Inferior parietal cortex (tissue), 1 donor: ENCODE measurements at regions not wholly inside any gene's neighbourhood (a gene's known extent, or its start where the extent isn't known, plus 50 kb on each side); places are given as distances from the start of the nearest gene placed in this dataset.

Experiments used
- DNase-seq: peaks from one replicate; pipeline ENCODE4 v3.0.0-alpha.2; 2016; ENCODE audit errors: extremely low spot score

DNA sequence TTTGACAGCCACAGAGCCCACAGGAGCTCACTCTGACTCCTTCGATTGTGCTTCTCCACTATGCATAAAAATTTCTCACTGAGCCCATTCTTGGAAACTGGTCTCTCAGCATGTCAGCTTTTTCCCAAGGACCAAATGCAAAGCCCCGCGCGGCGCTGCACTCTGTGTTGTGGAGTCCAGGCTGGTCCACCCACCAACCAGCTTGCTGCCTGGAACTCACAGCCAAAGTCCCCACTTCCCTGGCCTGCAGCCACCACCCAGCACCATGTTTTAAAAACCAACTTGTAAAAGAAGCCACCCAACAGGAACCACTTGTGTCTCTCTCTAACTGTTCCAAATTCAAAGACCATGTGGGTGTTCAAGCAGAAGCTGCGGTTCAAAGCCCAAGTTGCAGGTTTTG is 124.4 kb downstream of the SPATA19 start:
- peak; percentile 36 for DNase-seq

DNA sequence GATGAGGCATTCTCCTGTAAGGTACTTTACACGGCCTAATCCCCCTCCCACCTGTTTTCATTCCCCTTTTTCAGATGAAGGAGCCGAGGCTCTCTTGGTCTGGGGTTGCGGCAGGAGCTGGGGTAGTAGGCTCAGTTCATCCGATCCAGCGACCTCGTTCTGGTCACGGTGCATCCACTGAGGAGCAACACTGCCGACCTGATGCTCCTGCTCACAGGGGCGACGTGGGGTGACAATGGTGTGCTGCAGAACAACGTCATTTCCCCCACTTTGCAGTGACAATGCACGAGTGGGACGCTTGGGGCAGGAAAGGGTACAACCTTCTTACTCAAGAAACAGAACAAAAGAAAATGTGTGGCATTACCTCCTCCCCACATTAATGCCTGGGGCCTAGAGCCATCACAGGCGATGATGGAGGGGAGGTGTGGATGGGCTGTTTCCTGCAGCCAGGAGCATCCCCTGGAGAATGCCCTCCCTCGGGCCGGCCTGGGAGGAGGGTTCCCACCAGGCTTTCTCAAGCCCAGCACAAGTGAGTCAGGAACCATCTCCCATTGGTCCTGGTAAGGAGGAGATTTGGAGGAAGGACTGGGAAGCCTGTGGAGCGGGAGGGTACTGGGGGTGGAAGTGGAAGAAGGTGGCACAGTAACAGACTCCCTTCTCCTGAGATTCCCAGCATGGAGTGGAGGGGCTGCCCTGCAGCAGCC is 125.6 kb downstream of the SPATA19 start:
- DNase-seq, result no peak

DNA sequence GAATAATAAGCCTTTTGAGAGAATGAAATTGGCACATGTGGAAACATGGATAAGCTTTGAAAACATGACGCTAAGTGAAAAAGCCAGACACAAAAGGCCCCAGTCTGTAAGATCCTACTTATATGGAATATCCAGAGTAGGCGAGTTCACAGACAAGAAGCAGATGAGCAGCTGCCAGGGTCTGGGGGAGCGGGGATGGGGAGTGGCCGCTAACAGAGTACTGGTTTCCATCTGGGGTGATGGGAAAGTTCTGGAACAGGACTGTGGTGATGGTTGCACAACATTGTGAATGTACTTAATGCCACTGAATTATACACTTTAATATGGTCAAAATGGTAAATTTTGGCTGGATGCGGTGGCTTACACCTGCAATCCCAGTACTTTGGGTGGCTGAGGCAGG is 126.5 kb downstream of the SPATA19 start:
- no peak for DNase-seq

DNA sequence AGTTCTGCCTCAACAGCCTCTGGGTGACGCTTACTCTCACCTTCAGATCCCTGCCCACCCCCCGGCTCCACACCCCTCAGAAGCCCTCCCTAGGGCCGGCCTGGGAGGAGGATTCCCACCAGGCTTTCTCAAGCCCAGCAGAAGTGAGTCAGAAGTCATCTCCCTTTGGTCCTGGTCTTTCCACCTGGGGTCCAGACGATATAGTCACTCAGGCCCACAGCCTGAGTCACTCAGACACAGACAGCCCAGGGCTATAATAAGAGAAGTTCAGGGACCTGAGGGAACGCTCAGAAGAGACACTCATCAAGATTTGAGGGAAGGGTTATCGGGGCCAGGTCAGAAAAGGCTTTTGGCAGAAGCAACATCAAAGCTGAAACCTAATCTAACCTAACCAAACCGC is 127.1 kb downstream of the SPATA19 start:
- DNase-seq, result no peak

DNA sequence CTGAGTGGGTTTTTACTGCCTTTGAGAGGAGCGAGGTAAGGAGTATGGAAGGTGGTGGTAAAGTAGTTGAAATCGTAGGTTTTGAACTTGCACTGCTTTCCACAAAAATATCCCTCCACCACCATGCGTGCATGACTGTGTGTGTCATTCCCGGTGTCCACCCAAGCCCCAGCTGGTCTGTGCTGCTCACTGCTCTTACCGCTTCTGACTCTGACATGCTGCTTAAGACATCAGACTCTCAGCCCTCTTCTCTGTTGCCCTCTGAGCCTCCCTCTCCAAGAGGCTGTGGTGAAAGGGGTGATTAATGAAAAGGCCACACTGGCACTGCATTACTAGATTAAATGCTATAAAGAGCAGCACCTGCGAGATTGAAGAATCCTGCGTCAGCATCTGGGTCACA is 128.7 kb downstream of the SPATA19 start:
- DNase-seq, result no peak

DNA sequence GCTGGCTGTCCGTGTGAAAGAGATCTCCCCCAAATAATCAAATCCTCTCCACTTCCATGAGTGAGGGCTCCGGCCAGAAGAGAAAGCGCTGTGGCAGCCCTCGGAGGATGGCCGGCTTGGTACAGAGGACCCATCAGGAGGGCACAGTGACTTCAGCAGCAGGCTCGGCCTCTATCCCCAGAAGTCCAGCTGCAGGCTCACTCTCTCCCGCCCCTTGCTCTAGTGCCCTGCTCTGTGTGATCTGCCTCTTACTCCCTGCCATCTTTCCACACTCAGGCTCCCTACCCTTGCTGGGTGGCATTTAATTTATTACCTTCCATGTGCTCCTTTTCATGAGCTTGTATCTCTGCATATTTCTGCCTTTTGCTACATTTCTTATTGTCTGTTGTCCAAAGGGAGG is 129.7 kb downstream of the SPATA19 start:
- DNase-seq, result no peak

DNA sequence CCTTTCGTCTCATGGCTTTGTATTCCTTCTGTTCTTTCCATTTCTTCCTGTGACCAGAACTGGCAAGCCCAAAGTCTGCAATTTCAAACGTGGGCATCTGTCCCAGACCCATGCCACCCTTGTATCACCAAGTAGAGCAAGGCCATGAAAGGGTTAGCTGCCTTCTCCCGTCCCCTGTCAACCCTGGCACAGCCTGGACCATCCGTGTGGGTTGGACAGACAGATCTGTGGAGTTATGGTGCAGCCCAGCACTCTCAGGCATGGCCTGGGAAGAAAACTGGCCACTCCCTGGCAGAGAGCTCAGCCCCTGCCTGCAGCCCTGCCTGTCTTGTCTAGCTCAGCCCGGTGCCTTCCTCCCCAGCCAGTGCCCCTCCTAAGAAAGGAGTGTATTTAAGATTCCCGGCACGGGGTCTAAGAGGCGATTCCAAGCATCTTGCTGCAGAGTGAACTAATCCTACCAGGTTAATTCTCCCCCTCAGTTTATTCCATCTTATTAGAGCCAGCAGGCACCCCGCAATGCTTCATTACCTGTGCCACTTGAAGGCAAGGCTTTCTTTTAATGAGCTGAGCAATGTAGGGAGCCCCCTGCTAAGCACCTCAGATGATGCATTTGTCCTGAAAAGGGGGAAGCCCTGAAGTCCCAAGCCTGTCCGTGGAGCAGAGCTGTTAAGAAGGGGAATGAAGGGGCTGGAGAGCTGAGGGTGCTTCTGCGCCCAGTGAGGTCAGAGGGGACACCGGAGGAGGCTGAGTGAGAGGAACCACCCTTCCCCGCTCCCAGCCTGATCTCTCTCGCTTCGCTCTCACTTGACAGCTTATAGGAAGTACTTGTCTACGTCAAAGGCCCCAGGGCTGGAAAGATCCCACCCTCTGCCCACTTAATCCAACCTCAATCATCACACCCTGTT is 130.6 kb downstream of the SPATA19 start:
- DNase-seq, result no peak

DNA sequence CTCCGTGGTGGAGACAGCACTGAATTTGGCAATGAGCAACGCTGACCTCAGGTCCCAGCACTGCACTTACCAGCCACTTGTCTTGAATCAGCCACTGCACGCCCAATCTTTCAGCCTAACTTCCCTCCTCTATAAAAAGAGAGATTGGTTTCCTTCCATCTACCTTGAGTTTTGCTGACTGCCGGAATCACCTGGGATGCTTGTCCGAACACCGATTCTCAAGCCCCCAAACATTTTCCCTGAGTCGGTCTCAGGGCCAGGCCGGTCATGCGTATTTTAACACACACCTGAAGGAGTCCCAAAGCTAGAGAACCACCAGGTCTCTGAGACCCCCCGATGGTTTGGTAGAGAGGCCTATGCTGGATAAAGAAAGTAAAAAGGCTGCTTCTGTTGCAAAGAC is 131.5 kb downstream of the SPATA19 start:
- DNase-seq, result no peak

DNA sequence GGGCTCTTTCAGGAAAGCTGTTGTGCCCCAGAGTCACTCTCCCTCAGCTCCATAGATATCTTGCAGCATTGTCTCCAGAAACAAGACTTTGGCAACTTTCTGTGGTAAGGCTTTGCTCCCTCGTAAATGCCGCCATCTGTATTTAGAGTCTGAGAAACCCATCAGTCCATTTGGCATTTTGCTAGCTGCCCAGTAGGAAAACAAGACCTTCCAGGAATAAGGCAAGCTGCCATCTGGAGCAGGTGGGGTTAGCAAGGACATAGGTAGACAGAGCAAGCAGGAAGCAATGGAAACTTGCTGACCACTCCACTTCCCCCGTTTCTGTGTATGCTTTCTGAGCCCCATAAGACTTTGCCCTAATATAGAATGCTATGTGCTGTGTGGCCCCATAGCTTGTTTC is 131.9 kb downstream of the SPATA19 start:
- no peak for DNase-seq

DNA sequence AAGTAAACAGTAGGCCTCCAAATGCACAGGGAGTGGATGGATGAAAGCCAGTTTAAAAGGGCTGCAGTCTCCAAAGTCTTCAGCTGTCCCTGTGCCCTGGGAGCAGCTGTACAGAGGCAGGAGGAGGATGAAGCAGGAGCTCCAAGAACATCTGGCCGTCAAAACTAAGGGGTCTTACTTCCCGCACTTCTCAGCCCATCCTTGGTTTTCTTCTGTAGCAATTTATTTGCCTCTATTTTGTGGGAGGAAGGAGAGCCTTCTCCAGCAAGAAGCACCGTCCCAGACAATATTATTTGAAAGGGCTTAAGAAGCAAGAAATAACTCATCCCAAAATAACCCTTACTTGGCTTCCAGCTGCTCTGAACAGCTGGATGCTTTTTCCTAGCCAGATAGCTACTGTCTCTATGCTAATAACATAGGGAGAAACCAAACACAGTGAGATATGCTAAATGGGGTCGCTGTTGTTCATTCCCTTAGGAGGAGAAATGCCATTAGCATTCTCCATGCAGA is 133.2 kb downstream of the SPATA19 start:
- no peak for DNase-seq

DNA sequence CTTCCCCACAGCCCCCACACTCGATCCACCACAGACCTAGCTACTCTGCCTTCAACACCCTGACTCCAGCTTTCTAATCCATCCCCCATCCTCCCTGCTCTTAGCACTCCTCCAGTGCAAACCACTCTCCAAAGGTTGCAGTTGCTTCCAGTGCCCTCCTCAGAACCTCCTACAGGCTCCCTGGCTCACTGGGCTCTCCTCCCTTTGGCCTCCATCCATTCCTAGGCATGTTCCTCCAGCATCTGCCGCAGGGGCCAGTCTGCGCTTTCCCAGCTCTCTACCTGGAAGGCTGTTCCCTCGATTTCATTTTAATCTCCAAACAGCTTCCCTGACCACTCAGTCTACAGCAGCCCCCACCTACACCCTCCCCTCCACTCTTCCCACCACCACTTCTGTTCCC is 133.8 kb downstream of the SPATA19 start:
- DNase-seq, result no peak

DNA sequence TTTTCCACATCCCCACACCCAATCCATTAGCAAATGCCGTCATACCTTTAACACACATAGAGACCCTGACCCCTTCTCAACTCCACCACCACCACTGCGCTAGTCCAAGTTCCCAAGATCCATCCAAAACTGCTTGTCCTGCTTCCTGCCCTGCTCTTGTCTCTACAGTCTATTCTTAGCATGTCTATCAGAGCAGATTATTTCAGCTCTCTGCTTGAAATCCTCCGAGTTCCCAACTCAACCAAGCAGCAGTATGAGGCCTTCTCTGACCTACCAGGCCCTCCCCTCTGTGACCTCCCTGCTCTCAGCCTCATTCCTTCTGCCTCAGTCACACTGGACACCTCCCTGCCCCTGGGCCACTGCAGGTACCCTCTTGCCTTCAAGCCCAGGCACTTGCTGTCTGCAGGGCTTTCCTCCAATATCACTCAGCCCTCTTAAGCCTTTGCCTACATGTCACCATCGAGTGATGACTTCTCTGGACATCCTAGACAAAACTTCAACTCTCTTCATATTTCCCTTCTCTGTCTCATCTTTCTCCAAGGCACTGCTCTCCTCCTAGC is 134.6 kb downstream of the SPATA19 start:
- DNase-seq, result no peak

DNA sequence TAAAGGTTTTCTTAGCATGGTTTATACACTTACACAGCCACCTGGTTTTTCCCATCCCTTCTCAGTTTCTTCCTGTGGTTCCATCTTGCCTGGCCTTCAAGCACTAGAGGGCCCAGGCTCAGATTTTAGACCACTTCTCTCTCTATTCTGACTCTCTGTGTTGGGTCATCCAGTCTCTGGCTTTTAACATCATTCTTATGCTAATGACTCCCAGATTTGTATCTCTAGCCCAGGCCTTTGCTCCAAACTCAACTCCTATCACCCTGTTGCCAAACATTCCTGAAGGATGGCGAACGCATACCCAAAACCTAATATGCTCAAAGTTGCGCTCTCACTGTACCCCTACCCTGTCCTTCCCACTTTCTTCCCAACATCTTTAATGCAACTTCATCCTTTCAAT is 135.1 kb downstream of the SPATA19 start:
- DNase-seq, result no peak

DNA sequence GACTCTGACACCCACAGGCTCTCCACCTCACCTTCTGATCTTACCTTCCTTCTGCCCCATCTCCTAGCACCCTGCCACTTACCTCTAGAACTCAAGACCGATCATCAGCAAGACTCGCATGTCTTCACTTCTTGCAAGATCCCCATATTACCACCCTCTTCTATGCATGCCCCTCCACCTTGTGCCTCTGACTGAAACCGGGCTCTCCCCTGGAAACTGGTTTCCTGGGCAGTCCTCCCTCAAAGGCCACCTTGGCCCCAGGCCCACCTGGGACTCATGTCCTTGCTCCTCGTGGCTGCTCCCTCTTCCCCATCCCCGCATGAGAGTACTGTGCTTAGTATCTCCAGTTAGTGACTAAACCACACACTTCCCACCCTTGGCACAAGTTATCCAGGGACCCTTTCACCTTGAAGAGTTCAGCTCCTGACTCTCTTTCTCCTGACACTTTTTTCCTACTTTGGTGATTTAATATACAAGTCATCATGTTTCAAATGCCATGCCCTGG is 136.7 kb downstream of the SPATA19 start:
- no peak for DNase-seq

DNA sequence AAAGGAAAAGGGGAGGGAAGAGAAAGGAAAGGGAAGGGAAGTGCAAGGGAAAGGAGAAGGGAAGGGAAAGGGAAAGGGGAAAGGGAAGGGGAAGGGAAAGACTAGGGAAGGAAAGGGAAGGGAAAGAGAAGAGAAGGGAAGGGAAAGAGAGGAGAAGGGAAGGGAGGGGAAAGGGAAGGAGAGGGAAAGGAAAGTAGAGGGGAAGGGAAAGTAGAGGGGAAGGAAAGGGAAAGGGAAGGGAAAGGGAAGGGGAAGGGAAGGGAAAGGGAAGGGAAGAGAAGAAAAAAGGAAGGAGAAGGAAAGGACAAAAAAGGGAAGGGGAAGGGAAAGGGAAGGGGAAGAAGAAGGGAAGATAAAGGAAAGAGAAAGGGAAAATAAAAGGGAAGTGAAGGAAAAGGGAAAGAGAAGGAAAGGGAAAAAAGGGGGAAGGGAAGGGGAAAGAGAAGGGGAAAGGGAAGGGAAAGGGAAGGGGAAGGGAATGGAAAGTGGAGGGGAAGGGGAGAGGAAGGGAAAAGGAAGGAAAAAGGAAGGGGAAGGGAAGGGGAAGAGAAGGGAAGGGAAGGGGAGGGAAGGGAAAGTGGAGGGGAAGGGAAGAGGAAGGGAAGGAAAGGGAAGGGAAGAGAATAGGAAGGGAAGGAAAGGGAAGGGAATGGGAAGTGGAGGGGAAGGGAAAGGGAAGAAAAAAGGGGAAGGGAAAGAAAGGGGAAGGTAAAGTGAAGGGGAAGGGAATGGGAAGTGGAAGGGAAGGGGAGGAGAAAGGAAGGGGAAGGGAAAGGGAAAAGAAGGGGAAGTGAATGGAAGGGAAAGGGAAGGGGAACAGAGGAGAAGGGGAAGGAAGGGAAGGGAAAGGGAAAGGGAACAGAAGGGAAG is 138.2 kb downstream of the SPATA19 start:
- no peak for DNase-seq

DNA sequence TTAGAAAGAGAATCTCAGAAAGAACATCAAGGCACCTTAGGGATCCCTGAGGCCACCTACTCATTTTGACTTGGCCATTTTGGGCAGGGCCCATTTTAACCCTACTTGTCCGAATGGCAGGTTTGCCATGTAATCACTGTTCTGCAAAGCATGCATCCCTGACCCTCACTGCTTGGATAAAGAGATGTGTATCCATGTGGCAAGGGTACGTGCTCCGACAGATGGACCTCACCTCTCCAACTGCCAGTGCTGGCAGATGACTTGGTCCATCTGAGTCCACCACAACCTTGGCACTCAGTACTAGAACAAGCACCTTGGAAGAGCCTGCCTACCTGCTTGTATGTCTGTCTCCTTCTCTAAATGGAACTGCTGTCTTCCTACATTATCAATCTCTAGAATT is 139.4 kb downstream of the SPATA19 start:
- DNase-seq, result no peak

DNA sequence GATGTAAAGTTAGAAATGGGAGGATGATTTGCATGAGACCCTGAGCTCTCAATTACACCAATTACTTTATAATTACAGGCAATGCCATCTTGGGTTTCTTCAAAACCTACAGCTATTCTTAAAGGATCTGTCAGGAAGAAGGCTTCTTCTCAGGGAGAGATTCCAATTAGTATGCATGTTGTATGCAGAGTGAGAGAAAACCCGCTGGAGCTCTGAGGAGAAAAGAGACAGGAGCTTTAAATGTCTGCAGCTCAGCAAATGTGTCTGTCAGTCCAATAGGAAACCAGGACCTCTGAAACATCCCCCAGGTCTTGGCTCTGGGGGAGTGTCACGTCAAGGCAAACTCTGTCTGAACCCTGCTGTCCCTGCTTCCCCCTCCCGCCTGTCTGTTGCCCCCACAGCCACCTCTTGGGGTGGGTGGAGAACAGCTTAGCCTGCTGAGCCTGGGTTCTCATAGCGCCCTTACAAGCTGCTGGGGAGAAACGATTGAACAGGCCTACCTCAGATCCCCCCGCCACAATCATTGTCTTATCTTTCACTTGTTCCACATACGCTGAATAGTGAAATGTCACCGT is 140.2 kb downstream of the SPATA19 start:
- no peak for DNase-seq

DNA sequence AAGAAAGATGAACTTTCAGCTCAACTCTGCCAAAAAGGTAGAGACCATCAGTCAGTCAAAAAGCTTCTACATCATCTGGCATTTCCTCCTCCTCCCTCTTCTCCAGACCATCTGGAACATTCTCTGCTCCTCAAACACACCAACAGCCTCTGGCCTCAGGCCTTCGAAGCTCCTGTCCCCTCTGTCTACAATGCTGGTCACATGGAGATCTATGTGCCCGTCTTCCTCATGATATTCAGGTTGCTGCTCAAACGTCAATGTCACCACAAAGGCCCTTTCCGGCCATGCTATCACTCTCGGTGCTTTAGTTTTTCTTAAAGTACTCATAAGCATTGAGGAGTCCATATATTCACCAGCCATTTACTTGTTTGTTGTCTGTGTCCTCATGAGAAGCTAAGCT is 146.2 kb downstream of the SPATA19 start:
- no peak for DNase-seq

DNA sequence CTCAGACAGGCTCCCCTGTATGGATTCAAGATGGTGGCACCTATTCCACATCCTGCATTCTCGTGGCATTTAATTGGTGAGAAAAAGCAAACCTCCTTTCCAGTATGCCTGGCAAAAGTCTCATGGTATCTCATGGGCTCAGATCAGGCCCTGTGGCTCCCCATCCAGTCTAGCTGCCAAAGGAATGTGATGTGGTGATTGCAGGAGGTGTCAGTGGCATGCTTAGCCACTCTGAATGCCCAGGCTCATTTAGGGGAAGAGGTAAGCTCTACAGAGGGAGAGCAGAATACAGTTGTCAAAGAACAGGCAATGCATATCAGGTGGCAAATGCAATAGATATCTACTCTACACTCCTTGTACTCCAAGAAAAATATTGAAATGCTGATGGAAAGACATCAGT is 146.7 kb downstream of the SPATA19 start:
- no peak for DNase-seq

DNA sequence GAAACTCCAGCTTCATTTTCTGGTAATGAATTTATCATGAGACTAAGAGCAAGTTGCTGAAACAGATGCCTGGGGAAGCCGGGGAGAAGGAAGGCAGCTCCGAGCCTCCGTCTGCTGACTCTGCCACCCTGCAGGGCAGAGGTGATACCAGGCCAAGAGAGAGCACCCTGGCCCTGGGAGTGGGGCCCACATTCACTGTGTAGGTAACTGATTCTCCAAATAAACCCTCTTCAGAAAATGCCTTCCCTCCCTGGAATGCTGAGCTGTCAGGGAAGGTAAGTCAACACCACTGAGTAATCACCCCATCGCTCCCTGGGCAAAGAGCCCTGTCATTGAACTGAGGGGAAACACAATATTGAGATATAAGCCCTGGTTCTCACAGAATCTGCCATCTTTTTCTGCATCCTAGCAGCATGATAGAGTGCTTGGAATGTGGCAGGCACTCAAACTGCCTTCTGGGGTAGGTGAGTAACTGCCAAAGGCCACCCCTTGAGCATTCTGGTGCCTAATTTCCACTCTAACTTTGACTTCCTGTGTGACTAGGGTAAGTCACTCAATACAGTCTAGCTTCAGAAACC is 147.6 kb downstream of the SPATA19 start:
- DNase-seq, result no peak

DNA sequence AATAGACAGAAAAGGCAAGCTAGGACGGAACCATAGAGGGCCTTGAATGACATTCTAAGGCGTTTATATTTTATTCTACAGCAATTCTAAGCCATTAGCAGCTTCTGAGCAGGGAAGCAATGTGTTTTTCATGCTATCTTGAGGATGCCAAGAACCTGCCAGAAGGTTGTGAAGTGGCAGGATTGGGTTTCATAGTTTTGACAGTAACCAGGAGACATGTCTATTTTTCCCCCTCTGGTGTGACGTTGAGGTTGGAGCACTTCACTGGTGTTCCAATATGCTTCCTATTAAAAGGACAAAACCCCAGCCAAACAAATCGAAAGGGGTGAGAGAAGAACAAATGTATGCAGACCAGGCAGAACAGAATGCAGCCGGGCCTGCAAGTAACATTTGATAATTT is 148.2 kb downstream of the SPATA19 start:
- no peak for DNase-seq
